T-cell (primary cell): ENCODE measurements at regions not wholly inside any gene's neighbourhood (a gene's known extent, or its start where the extent isn't known, plus 50 kb on each side); places are given as distances from the start of the nearest gene placed in this dataset.

Experiments
- ATAC-seq, 4 experiments: fragments of 200-7000 bp in 3 of 4; fragments of 150-1000 bp in 1 of 4; cut with Tn5 transposase; replicated peaks in 1 of 4; 1 replicate in 3 of 4; 2 replicates in 1 of 4; pipeline ENCODE4 v1.10.0; 2021; ENCODE audit warnings: moderate library complexity in 3 of 4, mild to moderate bottlenecking in 2 of 4, moderate number of reproducible peaks in 1 of 4
- CTCF ChIA-PET, 2 donors: fragments of 300-600 bp; sonication (Branson Sonifier 250); formaldehyde crosslinking; loops; one replicate each; lab custom pipeline; 2022; ENCODE audit warnings: antibody characterized with exemption in 2 of 2; lab: Charles Lee
- POLR2A ChIA-PET, 2 donors: fragments of 300-600 bp; sonication (Branson Sonifier 250); formaldehyde crosslinking; loops; one replicate each; lab custom pipeline; 2022; ENCODE audit warnings: antibody characterized with exemption in 2 of 2; lab: Charles Lee
- DNase-seq, 35 experiments: peaks; one replicate each; pipeline versions ENCODE4 v3.0.0 to v3.0.0-alpha.2; 2013 to 2023
- H3K27ac ChIP-seq: one replicate; pipeline ENCODE4 v1.5.1; 2013; ENCODE audit warnings: low read length
- H3K27me3 ChIP-seq, 2 experiments: replicated peaks in 1 of 2; 1 replicate in 1 of 2; 2 replicates in 1 of 2; pipeline versions ENCODE4 v1.6.1 to v1.7.0; 2013; ENCODE audit warnings: low read length in 1 of 2, mixed read lengths in 1 of 2; ENCODE audit not compliant: control insufficient read depth in 2 of 2, insufficient read depth in 2 of 2; ENCODE audit errors: extremely low read depth in 1 of 2
- H3K36me3 ChIP-seq, 2 donors: 1 replicate in 1 of 2; 2 replicates in 1 of 2; pipeline versions ENCODE4 v1.6.1 to v1.7.0; 2013; ENCODE audit warnings: low read length in 1 of 2; ENCODE audit not compliant: control insufficient read depth in 2 of 2, insufficient read depth in 1 of 2; ENCODE audit errors: extremely low read depth in 1 of 2
- H3K4me1 ChIP-seq, 2 experiments: 1 replicate in 1 of 2; 2 replicates in 1 of 2; pipeline versions ENCODE4 v1.6.1 to v1.7.0; 2013; ENCODE audit warnings: low read length in 2 of 2, mixed read lengths in 1 of 2; ENCODE audit not compliant: insufficient read depth in 2 of 2, control insufficient read depth in 1 of 2; ENCODE audit errors: extremely low read depth in 1 of 2
- H3K4me3 ChIP-seq, 2 donors: 1 replicate in 1 of 2; 2 replicates in 1 of 2; pipeline versions ENCODE4 v1.5.1 to v1.7.0; 2013; ENCODE audit warnings: mild to moderate bottlenecking in 2 of 2, low read length in 1 of 2, moderate library complexity in 1 of 2; ENCODE audit not compliant: control insufficient read depth in 1 of 2; ENCODE audit errors: extremely low read depth in 1 of 2
- H3K9me3 ChIP-seq: 2 replicates; pipeline ENCODE4 v1.7.0; 2013
- H3K27ac Mint-ChIP-seq, 2 donors: one replicate each; pipeline ENCODE4 v1.8.0; 2020 to 2021; ENCODE audit warnings: mild to moderate bottlenecking in 2 of 2, mixed read lengths in 2 of 2
- H3K27me3 Mint-ChIP-seq, 2 donors: one replicate each; pipeline ENCODE4 v1.8.0; 2021 to 2022; ENCODE audit warnings: mixed read lengths in 2 of 2
- H3K36me3 Mint-ChIP-seq: one replicate; pipeline ENCODE4 v1.8.0; 2021; ENCODE audit warnings: mixed read lengths
- H3K4me1 Mint-ChIP-seq, 3 donors: one replicate each; pipeline ENCODE4 v1.8.0; 2020 to 2022; ENCODE audit warnings: mixed read lengths in 3 of 3, mild to moderate bottlenecking in 1 of 3
- H3K4me3 Mint-ChIP-seq, 3 donors: one replicate each; pipeline ENCODE4 v1.8.0; 2020 to 2022; ENCODE audit warnings: mild to moderate bottlenecking in 3 of 3, mixed read lengths in 3 of 3, moderate library complexity in 3 of 3
- H3K9me3 Mint-ChIP-seq, 3 donors: one replicate each; pipeline ENCODE4 v1.8.0; 2020 to 2022; ENCODE audit warnings: mixed read lengths in 3 of 3
- WGBS: methylation state at CpG from one replicate; pipeline ENCODE4 v1.1.5; 2013; ENCODE audit warnings: missing lambda C conversion rate; ENCODE audit not compliant: insufficient coverage; 5-methylcytosine and 5-hydroxymethylcytosine counted together

GRCh38 chr13:47409778-47410177 lies 512.9 kb upstream of the HTR2A start:
- DNase-seq (no peak), ATAC-seq (no peak)
- ChIA-PET CTCF (no interaction called here), POLR2A (no interaction called here)
- Histone ChIP-seq H3K4me1 (no peaks in the 10 kb centered on the region), H3K9me3 (no peaks in the 10 kb centered on the region), H3K27me3 (no peaks in the 10 kb centered on the region), H3K36me3 (no peaks in the 10 kb centered on the region), H3K27ac (no peak overlapping the region), H3K4me3 (no peak overlapping the region)
- no peak overlapping the region for H3K27ac Mint-ChIP-seq
- WGBS, result no CpG with 5 or more reads among the region's 1 CpG
- no peaks in the 10 kb centered on the region for H3K4me1 Mint-ChIP-seq
- H3K4me3 Mint-ChIP-seq, result no peak overlapping the region
- H3K9me3 Mint-ChIP-seq, result no peaks in the 10 kb centered on the region
- H3K27me3 Mint-ChIP-seq, result peaks cover 0 to 3% of the 10 kb centered on the region in 2 donors
- no peaks in the 10 kb centered on the region for H3K36me3 Mint-ChIP-seq

- WGBS, result 56% methylated on average over 3 of the region's 7 CpGs
- Mint-ChIP-seq H3K4me1 (no peaks in the 10 kb centered on the region), H3K27ac (no peak overlapping the region), H3K36me3 (no peaks in the 10 kb centered on the region), H3K4me3 (no peak overlapping the region), H3K27me3 (peaks cover 0 to 3% of the 10 kb centered on the region in 2 donors), H3K9me3 (no peaks in the 10 kb centered on the region)
- POLR2A ChIA-PET, result no interaction called here
- H3K4me1 ChIP-seq, result no peaks in the 10 kb centered on the region
- no peak overlapping the region for H3K4me3 ChIP-seq
- H3K9me3 ChIP-seq, result no peaks in the 10 kb centered on the region
- ATAC-seq (no peak), DNase-seq (no peak)
- H3K27ac ChIP-seq, result no peak overlapping the region
- H3K27me3 ChIP-seq, result no peaks in the 10 kb centered on the region
- CTCF ChIA-PET, result no interaction called here
- H3K36me3 ChIP-seq, result no peaks in the 10 kb centered on the region
These were observed 511.9 kb upstream of the HTR2A start for GRCh38 chr13:47408546-47409319.

- no peaks in the 10 kb centered on the region for H3K27me3 ChIP-seq
- Mint-ChIP-seq H3K27ac (no peak overlapping the region), H3K36me3 (no peaks in the 10 kb centered on the region), H3K4me3 (no peak overlapping the region), H3K9me3 (no peaks in the 10 kb centered on the region), H3K27me3 (peaks cover 0 to 3% of the 10 kb centered on the region in 2 donors), H3K4me1 (no peaks in the 10 kb centered on the region)
- H3K4me3 ChIP-seq, result no peak overlapping the region
- POLR2A ChIA-PET, result no interaction called here
- no peaks in the 10 kb centered on the region for H3K9me3 ChIP-seq
- no peak for DNase-seq
- H3K27ac ChIP-seq, result no peak overlapping the region
- no peak for ATAC-seq
- 42% methylated on average over 2 of the region's 5 CpGs for WGBS
- no peaks in the 10 kb centered on the region for H3K4me1 ChIP-seq
- no peaks in the 10 kb centered on the region for H3K36me3 ChIP-seq
- CTCF ChIA-PET, result no interaction called here
These were observed 511.0 kb upstream of the HTR2A start for GRCh38 chr13:47407808-47408207.

GRCh38 chr13:47399599-47399998 lies 502.7 kb upstream of the HTR2A start:
- CTCF ChIA-PET, result no interaction called here
- Mint-ChIP-seq H3K27me3 (no peaks in the 10 kb centered on the region), H3K36me3 (no peaks in the 10 kb centered on the region), H3K9me3 (peaks cover 0 to 4% (median 0%) of the 10 kb centered on the region in 3 donors), H3K4me3 (no peak overlapping the region), H3K27ac (no peak overlapping the region), H3K4me1 (no peaks in the 10 kb centered on the region)
- Histone ChIP-seq H3K36me3 (no peaks in the 10 kb centered on the region), H3K9me3 (no peaks in the 10 kb centered on the region), H3K4me1 (no peaks in the 10 kb centered on the region), H3K4me3 (no peak overlapping the region), H3K27ac (no peak overlapping the region), H3K27me3 (no peaks in the 10 kb centered on the region)
- no peak for ATAC-seq
- POLR2A ChIA-PET, result no interaction called here
- 100% methylated on average over 1 of the region's 2 CpGs for WGBS
- DNase-seq, result no peak

- CTCF ChIA-PET, result no interaction called here
- Mint-ChIP-seq H3K36me3 (no peaks in the 10 kb centered on the region), H3K4me3 (no peak overlapping the region), H3K9me3 (peaks cover 0 to 9% (median 5%) of the 10 kb centered on the region in 3 donors), H3K27me3 (no peaks in the 10 kb centered on the region), H3K27ac (no peak overlapping the region), H3K4me1 (no peaks in the 10 kb centered on the region)
- H3K36me3 ChIP-seq, result no peaks in the 10 kb centered on the region
- DNase-seq, result no peak
- no peak for ATAC-seq
- no peak overlapping the region for H3K4me3 ChIP-seq
- H3K4me1 ChIP-seq, result no peaks in the 10 kb centered on the region
- no peak overlapping the region for H3K27ac ChIP-seq
- POLR2A ChIA-PET, result no interaction called here
- WGBS, result no CpG with 5 or more reads among the region's 2 CpGs
- H3K27me3 ChIP-seq, result no peaks in the 10 kb centered on the region
- no peaks in the 10 kb centered on the region for H3K9me3 ChIP-seq
These were observed 500.9 kb upstream of the HTR2A start for GRCh38 chr13:47397739-47398138.

- no peak for DNase-seq
- ChIA-PET POLR2A (no interaction called here), CTCF (no interaction called here)
- ATAC-seq, result no peak
- no peak overlapping the region for H3K27ac Mint-ChIP-seq
- peaks cover 2 to 11% (median 7%) of the 10 kb centered on the region in 3 donors for H3K9me3 Mint-ChIP-seq
- no peaks in the 10 kb centered on the region for H3K27me3 ChIP-seq
- H3K4me1 Mint-ChIP-seq, result no peaks in the 10 kb centered on the region
- no peaks in the 10 kb centered on the region for H3K36me3 Mint-ChIP-seq
- H3K36me3 ChIP-seq, result no peaks in the 10 kb centered on the region
- no peaks in the 10 kb centered on the region for H3K9me3 ChIP-seq
- H3K4me3 ChIP-seq, result no peak overlapping the region
- no peaks in the 10 kb centered on the region for H3K27me3 Mint-ChIP-seq
- 89% methylated on average over 3 of the region's 5 CpGs for WGBS
- no peak overlapping the region for H3K27ac ChIP-seq
- H3K4me3 Mint-ChIP-seq, result no peak overlapping the region
- no peaks in the 10 kb centered on the region for H3K4me1 ChIP-seq
These were observed 500.1 kb upstream of the HTR2A start for GRCh38 chr13:47396915-47397314.
